Limb (tissue), 2 donors: ENCODE measurements at regions not wholly inside any gene's neighbourhood (a gene's known extent, or its start where the extent isn't known, plus 50 kb on each side); places are given as distances from the start of the nearest gene placed in this dataset.

Experiments used
- DNase-seq, 2 donors: peaks; one replicate each; pipeline ENCODE4 v3.0.0-alpha.2; 2016; ENCODE audit errors: extremely low spot score in 2 of 2

- DNase-seq, result no peak
Measured at GRCh38 chr2:120881981-120882788, 146.5 kb downstream of the GLI2 start.

- no peak for DNase-seq
Measured at GRCh38 chr2:120883607-120884440, 148.2 kb downstream of the GLI2 start.

DNA sequence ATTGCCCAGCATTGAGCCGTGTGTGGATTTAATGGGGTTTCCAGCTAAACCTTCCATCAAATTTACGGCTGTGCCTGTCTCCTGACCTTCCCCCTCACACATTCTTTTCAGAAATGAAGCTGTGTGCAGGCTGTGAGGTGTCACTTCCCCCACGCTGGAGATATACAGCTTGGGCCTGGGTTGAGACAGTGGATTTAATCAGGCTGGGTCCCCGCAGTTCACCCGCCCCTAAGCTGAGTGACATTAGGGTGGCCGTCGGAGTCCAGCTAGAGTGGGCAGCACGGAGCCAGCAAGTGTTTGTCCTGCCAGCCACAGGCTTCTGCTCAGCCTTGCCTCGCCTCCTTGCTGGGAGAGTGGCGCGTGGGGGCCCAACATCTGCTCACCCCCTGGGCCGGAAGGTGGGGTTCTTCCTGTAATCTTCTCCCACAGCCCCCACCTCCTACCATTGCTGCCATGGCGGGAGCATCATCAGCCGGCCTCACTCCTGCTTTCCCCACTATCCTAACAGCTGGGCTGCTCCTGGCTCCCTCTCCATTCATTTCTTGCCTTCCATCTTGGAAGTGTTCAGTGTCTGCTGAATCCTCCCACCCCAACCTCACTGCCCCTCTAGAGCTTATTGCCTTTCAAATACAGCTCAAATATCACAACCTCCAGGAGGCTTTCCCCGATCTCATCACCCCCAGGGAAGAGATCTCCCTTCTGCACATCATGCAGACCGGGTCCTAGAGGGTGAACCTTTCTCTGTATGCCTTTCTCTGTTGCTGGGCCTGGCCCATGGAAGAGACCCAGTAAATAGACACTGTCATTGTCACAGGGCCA, 149.0 kb downstream of the GLI2 start:
- DNase-seq, result no peak

DNA sequence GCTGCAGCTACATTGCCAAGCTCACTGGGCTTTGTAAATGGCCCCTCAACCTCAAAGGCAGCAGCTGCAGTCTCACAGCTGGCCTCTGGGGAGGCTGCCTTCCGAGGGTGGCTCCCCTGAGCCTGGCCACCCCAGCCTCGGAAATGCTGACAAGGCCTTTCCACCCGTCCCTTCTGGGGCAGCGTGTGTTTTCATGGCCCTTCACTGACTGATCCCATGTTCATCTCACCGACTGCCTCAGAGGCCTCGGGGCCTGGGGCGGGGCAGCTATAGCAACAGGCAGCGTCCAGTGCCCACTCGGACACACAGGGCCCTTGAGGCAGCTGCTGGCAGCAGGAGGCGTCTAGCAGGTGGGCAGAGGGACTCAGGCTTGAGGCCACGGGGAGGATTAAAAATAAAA, 149.7 kb downstream of the GLI2 start:
- DNase-seq, result no peak

- DNase-seq, result no peak
Measured at GRCh38 chr2:120885749-120886148, 150.1 kb downstream of the GLI2 start.

GRCh38 chr2:120886534-120887319, 151.1 kb downstream of the GLI2 start:
- no peak for DNase-seq

- DNase-seq, result no peak
Measured at GRCh38 chr2:120887320-120887697, 151.6 kb downstream of the GLI2 start.

GRCh38 chr2:120887741-120888231, 152.1 kb downstream of the GLI2 start:
- DNase-seq, result no peak

DNA sequence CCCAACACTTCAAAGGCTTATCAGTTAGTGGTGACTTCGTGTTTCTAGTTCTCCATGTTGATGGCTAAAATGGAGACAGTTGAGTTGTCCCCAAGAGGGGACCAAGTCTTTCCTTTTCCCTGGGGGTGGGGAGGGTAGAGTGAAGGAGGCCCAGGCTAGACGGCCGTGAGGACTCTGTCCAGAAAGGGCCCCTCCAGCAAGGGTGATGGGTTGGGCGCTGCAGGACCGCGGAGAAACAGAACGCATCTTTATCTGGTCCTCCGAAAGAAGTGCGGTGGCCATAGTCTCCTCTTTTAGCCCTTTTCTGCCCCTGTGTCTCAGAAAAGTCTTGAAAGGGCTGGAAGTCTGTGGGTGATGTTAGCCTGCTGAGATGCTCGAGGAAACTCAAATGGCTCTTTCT, 153.2 kb downstream of the GLI2 start:
- no peak for DNase-seq

GRCh38 chr2:120889936-120890335, 154.3 kb downstream of the GLI2 start:
- no peak for DNase-seq

- no peak for DNase-seq
Measured at GRCh38 chr2:120890566-120891360, 155.1 kb downstream of the GLI2 start.

- no peak for DNase-seq
Measured at GRCh38 chr2:120892271-120892966, 156.8 kb downstream of the GLI2 start.

DNA sequence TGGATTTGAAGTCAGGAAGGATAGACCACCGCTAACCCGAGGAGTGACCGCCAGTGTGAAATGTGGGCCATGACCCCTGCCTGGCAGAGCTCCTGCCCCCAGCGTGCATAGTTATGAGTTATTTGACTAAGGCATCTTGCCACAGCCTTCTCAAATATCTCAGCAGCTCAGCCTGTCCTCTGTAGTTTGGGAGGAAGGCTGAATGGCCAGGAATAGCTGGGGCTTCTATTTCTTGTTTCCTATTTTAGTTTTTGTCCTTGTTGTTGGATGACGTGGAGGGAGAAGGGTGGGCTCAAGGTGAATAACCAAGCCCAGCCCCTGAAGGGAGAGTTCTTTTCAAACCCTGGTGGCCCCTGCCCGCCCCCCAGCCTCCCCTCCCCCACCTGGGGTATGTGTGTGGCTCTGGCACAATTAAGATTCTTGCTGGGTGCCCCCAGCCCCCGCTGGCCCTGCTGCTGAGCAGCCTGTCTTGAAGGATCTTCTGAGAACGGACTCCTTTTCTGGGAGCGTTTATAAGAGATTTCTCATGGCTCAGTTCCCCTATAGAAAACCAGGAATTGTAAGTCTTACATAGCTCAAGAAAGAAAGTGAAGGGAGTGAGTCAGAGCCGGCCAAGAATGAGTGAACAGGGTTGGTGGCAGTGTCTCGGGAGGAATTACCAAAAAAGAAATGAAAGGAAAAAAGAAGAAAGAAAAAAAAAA, 157.4 kb downstream of the GLI2 start:
- no peak for DNase-seq

- DNase-seq, result no peak
Measured at GRCh38 chr2:120893811-120894584, 158.3 kb downstream of the GLI2 start.

DNA sequence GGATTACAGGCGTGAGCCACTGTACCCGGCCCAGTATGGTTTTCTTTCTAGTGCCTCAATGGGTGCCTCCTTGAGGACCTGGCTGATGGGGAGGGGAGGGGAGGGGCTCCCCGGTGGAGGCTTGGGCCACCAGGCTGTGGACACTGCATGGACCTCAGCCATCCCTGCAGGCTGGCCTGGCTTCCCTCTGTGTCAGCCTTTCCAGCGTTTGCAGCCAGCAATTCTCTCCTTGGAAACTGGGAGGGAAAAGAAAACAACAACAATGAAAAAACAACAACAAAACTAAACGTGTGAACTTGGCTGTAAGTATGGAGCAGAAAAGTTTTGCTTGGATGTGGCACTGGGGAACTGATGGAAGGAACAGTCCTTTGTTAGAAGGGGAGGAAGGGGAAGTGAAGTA, 159.3 kb downstream of the GLI2 start:
- no peak for DNase-seq

DNA sequence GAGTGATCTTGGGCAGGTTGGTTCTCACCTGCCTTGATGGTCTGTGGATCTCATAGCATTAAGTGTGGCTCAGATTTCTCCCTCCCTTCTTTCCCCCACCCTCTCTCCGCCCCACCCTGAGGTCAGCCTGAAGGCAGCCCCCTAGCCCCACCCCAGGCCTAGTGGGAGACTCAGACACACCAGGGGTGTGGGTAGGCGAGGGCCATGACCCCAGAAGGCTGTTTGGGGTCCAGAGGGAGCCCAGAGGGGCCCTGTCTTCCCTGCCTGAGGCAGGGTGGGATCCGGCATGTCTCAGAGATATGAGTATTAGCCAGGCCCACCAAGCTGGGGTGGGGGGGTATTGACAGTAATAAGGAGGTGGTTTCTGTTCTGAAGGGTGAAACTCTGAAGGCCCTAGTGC, 160.5 kb downstream of the GLI2 start:
- DNase-seq, result no peak

GRCh38 chr2:120896901-120897300, 161.2 kb downstream of the GLI2 start:
- no peak for DNase-seq

- DNase-seq, result no peak
Measured at GRCh38 chr2:120897399-120897798, 161.7 kb downstream of the GLI2 start.
